CD4-positive, alpha-beta T cell (primary cell): ENCODE measurements at regions not wholly inside any gene's neighbourhood (a gene's known extent, or its start where the extent isn't known, plus 50 kb on each side); places are given as distances from the start of the nearest gene placed in this dataset.

ENCODE experiments used
- ATAC-seq: fragments of 200-7000 bp; cut with Tn5 transposase; one replicate; pipeline ENCODE4 v1.10.0; 2022; ENCODE audit warnings: mild to moderate bottlenecking; ENCODE audit not compliant: poor library complexity
- CTCF ChIA-PET: fragments of 350-600 bp; sonication (Branson Sonifier 250); formaldehyde crosslinking; loops from one replicate; lab custom pipeline; 2021; ENCODE audit warnings: antibody characterized with exemption, inconsistent platforms; lab: Charles Lee
- POLR2A ChIA-PET: fragments of 350-600 bp; sonication (Branson Sonifier 250); formaldehyde crosslinking; loops from one replicate; lab custom pipeline; 2021; ENCODE audit warnings: antibody characterized with exemption, inconsistent platforms; lab: Charles Lee
- DNase-seq, 14 experiments: peaks; one replicate each; pipeline ENCODE4 v3.0.0-alpha.2; 2013 to 2020; ENCODE audit warnings: mixed read lengths in 2 of 14
- H3K27ac ChIP-seq, 2 donors: one replicate each; pipeline versions ENCODE4 v1.5.1 to v1.7.0; 2013; ENCODE audit warnings: low read length in 2 of 2, low read depth in 1 of 2, mild to moderate bottlenecking in 1 of 2
- H3K27me3 ChIP-seq, 2 experiments: 1 replicate in 1 of 2; 2 replicates in 1 of 2; pipeline versions ENCODE4 v1.6.1 to v1.7.0; 2013; ENCODE audit warnings: low read length in 2 of 2, control low read depth in 1 of 2, mild to moderate bottlenecking in 1 of 2, moderate library complexity in 1 of 2; ENCODE audit not compliant: insufficient read depth in 2 of 2, control insufficient read depth in 1 of 2
- H3K36me3 ChIP-seq: one replicate; pipeline ENCODE4 v1.6.1; 2013; ENCODE audit warnings: low read length, control low read depth; ENCODE audit not compliant: insufficient read depth
- H3K4me1 ChIP-seq: one replicate; pipeline ENCODE4 v1.6.1; 2013; ENCODE audit warnings: low read length, control low read depth; ENCODE audit not compliant: insufficient read depth
- H3K4me3 ChIP-seq: one replicate; pipeline ENCODE4 v1.5.1; 2013; ENCODE audit warnings: mild to moderate bottlenecking, low read length, moderate library complexity
- H3K9me3 ChIP-seq, 2 experiments: 1 replicate in 1 of 2; 2 replicates in 1 of 2; pipeline versions ENCODE4 v1.6.1 to v1.7.0; 2013; ENCODE audit warnings: low read length in 2 of 2, mild to moderate bottlenecking in 2 of 2, control low read depth in 1 of 2, moderate library complexity in 1 of 2; ENCODE audit not compliant: control insufficient read depth in 1 of 2, insufficient read depth in 1 of 2
- H3K27ac Mint-ChIP-seq: one replicate; pipeline ENCODE4 v1.8.0; 2020; ENCODE audit warnings: mixed read lengths
- H3K27me3 Mint-ChIP-seq: one replicate; pipeline ENCODE4 v1.8.0; 2021; ENCODE audit warnings: mixed read lengths
- H3K36me3 Mint-ChIP-seq: one replicate; pipeline ENCODE4 v1.8.0; 2021; ENCODE audit warnings: low read depth, mixed read lengths
- H3K4me1 Mint-ChIP-seq: one replicate; pipeline ENCODE4 v1.8.0; 2021; ENCODE audit warnings: low read depth, mixed read lengths
- H3K4me3 Mint-ChIP-seq: one replicate; pipeline ENCODE4 v1.8.0; 2020; ENCODE audit warnings: mild to moderate bottlenecking, mixed read lengths
- H3K9me3 Mint-ChIP-seq: one replicate; pipeline ENCODE4 v1.8.0; 2020; ENCODE audit warnings: mixed read lengths
- intact Hi-C, 2 experiments: fragments of 100-400 bp; cut with DNase I in 1 of 2; cut with micrococcal nuclease in 1 of 2; formaldehyde crosslinking; loops; one replicate each; pipeline versions ENCODE4 v1.15.1 to v1.9.0; 2023 to 2025; cut with DNase I, micrococcal nuclease
- TF ChIP-seq, protein P1 (sequence below): fragments of 200-600 bp; IDR thresholded peaks from one replicate; pipeline ENCODE4 v1.8.0; 2022; ENCODE audit warnings: antibody characterized with exemption, mild to moderate bottlenecking

DNA sequence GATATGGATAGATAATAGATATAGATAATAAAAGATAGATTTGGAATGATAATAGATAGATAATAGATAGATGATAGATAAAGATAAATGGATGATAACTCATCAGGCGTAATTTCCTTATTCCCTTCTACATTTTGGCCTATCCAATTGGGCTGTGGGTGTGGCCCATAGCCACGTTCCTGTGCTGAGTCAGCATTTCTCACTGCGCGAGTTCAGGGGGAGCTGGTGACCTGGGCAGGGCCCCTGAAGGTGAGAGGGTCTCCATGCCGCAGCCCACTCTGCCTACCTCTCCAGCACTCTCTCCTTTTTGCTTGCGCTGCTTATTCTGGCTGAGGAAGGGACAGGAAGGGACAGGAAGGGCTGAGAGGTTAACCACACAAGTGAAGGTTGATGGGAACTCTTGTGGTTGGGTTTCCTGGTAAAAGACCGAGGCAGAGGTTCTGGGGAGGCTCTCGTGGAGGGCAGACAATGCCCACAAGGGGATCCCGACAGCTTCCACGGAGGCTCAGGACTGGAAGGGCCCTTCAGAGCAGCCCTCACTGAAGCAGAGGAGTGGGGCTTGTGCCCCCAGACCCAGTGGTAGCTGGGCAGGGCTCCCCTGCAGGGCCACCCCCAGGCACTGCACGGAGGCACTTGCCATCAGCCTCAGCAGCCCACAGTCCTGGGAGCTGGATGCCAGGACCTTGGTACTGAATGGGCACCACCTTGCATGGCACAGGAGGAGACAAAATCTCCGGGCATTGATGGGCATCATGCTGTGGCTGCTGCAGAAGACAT, 247.3 kb upstream of the PITRM1 start:
- Histone ChIP-seq H3K36me3 (no peaks in the 10 kb centered on the region), H3K9me3 (no peaks in the 10 kb centered on the region), H3K4me3 (no peak overlapping the region), H3K4me1 (peaks cover 42% of the 10 kb centered on the region), H3K27ac (no peak overlapping the region), H3K27me3 (no peaks in the 10 kb centered on the region)
- ATAC-seq (no peak), DNase-seq (peak in 1 of 14 experiments; percentile 40)
- no peaks in the 10 kb centered on the region for H3K27me3 Mint-ChIP-seq
- intact Hi-C loops = no loop called here
- ChIA-PET POLR2A (no interaction called here), CTCF (no interaction called here)
- TF ChIP-seq, protein P1, sequence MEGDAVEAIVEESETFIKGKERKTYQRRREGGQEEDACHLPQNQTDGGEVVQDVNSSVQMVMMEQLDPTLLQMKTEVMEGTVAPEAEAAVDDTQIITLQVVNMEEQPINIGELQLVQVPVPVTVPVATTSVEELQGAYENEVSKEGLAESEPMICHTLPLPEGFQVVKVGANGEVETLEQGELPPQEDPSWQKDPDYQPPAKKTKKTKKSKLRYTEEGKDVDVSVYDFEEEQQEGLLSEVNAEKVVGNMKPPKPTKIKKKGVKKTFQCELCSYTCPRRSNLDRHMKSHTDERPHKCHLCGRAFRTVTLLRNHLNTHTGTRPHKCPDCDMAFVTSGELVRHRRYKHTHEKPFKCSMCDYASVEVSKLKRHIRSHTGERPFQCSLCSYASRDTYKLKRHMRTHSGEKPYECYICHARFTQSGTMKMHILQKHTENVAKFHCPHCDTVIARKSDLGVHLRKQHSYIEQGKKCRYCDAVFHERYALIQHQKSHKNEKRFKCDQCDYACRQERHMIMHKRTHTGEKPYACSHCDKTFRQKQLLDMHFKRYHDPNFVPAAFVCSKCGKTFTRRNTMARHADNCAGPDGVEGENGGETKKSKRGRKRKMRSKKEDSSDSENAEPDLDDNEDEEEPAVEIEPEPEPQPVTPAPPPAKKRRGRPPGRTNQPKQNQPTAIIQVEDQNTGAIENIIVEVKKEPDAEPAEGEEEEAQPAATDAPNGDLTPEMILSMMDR = no peak
- H3K4me3 Mint-ChIP-seq = no peak overlapping the region
- no peaks in the 10 kb centered on the region for H3K36me3 Mint-ChIP-seq
- H3K27ac Mint-ChIP-seq = no peak overlapping the region
- H3K4me1 Mint-ChIP-seq = peaks cover 32% of the 10 kb centered on the region
- no peaks in the 10 kb centered on the region for H3K9me3 Mint-ChIP-seq

DNA sequence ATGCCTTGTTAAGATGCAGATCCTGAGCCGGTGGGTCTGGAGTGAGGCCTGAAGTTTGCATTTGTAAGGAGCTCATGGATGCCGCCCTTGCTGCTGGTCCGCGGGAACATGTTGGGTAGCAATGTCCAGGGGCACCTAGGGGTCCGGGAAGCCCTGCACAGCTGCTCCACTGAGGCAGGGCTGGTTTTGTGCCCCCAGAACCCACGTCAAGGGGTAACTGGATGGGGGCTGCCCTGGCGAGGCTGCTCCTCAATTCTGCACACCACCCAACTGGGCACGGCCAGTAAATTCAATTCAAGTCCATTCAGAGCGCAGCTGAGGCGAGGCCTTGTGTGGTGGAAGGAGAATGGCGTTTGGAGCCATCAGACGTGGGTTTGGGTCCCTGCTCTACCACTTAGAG, 246.3 kb upstream of the PITRM1 start:
- H3K4me1 ChIP-seq = peaks cover 36% of the 10 kb centered on the region
- H3K27ac ChIP-seq = no peak overlapping the region
- TF ChIP-seq, protein P1 = no peak
- no peaks in the 10 kb centered on the region for H3K36me3 Mint-ChIP-seq
- H3K9me3 ChIP-seq = no peaks in the 10 kb centered on the region
- ATAC-seq (no peak), DNase-seq (no peak)
- intact Hi-C loops = no loop called here
- ChIA-PET CTCF (no interaction called here), POLR2A (no interaction called here)
- H3K27me3 Mint-ChIP-seq = no peaks in the 10 kb centered on the region
- no peak overlapping the region for H3K4me3 ChIP-seq
- peaks cover 32% of the 10 kb centered on the region for H3K4me1 Mint-ChIP-seq
- no peaks in the 10 kb centered on the region for H3K9me3 Mint-ChIP-seq
- no peak overlapping the region for H3K4me3 Mint-ChIP-seq
- H3K27ac Mint-ChIP-seq = no peak overlapping the region
- H3K27me3 ChIP-seq = no peaks in the 10 kb centered on the region
- no peaks in the 10 kb centered on the region for H3K36me3 ChIP-seq

DNA sequence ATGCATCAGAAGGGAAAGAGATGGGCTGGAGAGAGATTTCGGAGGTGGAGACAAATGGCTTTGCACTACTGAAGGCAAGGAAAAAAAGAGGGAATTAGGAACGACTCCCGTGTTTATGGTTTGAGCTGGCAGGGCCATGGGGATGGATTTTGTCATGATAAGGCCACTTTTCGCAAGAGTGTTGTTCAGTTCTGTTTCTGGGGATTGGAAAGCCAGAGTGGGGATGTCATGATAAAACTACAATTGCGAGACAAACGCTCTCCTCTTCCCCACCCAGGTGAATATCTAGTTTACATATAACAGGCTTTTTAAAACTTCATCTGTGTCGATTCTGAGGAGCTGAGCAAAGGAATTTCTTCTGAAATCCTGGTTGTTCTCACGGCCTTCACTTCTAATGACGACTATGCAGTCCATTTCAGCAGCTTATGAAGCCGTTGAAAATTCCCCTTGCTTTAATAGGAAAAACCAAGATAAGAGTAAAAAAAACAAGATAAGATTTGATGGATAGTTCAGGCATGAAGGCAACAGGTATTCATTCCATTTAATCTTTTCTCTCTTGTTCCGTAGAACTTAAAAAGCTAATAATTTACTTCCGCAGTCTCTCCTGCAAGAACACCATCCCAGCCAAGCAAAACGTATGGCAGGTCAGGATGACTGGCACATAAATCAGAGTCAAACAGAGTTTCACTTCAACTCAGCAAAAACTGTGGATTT, 245.6 kb upstream of the PITRM1 start:
- Mint-ChIP-seq H3K36me3 (no peaks in the 10 kb centered on the region), H3K27ac (no peak overlapping the region), H3K4me3 (no peak overlapping the region), H3K27me3 (no peaks in the 10 kb centered on the region), H3K4me1 (peaks cover 32% of the 10 kb centered on the region), H3K9me3 (no peaks in the 10 kb centered on the region)
- no peaks in the 10 kb centered on the region for H3K27me3 ChIP-seq
- ATAC-seq (no peak), DNase-seq (no peak)
- ChIA-PET CTCF (no interaction called here), POLR2A (no interaction called here)
- H3K9me3 ChIP-seq = no peaks in the 10 kb centered on the region
- intact Hi-C loops = no loop called here
- no peak overlapping the region for H3K27ac ChIP-seq
- TF ChIP-seq, protein P1 = no peak
- no peaks in the 10 kb centered on the region for H3K36me3 ChIP-seq
- peaks cover 32% of the 10 kb centered on the region for H3K4me1 ChIP-seq
- no peak overlapping the region for H3K4me3 ChIP-seq
